ENCODE measurements at regions not wholly inside any gene's neighbourhood (a gene's known extent, or its start where the extent isn't known, plus 50 kb on each side); places are given as distances from the start of the nearest gene placed in this dataset.
"Not testable (repeated sequence)": the region's sequence is repeated elsewhere in the genome, so short reads cannot be mapped to it uniquely, and the experiment has no call there.

- Histone ChIP-seq H3K4me1 (ENCODE audit: insufficient read depth, low read length) (no peaks in the 10 kb centered on the region), H3K27me3 (ENCODE audit: insufficient read depth, low read length) (no peaks in the 10 kb centered on the region), H2AFZ (ENCODE audit: low read depth, low read length) (no peak overlapping the region), H3K9me3 (ENCODE audit: low read length) (no peaks in the 10 kb centered on the region), H3K36me3 (ENCODE audit: insufficient read depth, low read length) (no peaks in the 10 kb centered on the region), H3K4me3 (ENCODE audit: low read length) (no peak overlapping the region)
Observed at GRCh38 chr5:156037151-156037909, 289.6 kb upstream of the SGCD start.

DNA sequence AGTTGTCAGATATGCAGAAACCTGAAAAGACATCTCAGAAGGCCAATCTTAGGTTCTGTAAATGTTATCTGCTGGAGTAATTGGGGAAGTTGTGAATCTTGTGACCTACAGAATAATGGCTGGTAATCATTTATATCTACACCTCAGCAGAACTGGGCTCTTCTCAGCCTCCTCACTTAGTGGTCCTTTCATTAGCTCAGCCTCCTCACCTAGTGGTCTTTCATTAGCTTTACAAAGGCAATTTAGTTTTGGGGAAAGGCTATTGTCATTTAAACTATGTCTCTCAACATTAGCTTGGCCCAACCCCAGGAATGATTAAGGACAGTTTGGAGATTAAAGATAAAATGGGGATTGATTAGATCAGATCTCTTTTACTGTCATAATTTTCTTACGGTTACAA, 284.2 kb upstream of the SGCD start:
- Histone ChIP-seq H2AFZ (ENCODE audit: low read depth, low read length) (no peak overlapping the region), H3K9me3 (ENCODE audit: low read length) (no peaks in the 10 kb centered on the region), H3K36me3 (ENCODE audit: insufficient read depth, low read length) (no peaks in the 10 kb centered on the region), H3K4me1 (ENCODE audit: insufficient read depth, low read length) (no peaks in the 10 kb centered on the region), H3K4me3 (ENCODE audit: low read length) (no peak overlapping the region), H3K27me3 (ENCODE audit: insufficient read depth, low read length) (no peaks in the 10 kb centered on the region)

- no peaks in the 10 kb centered on the region for H3K27me3 ChIP-seq (ENCODE audit: insufficient read depth, low read length)
- H3K36me3 ChIP-seq (ENCODE audit: insufficient read depth, low read length) = no peaks in the 10 kb centered on the region
- no peaks in the 10 kb centered on the region for H3K4me1 ChIP-seq (ENCODE audit: insufficient read depth, low read length)
- H2AFZ ChIP-seq (ENCODE audit: low read depth, low read length) = no peak overlapping the region
- H3K9me3 ChIP-seq (ENCODE audit: low read length) = no peaks in the 10 kb centered on the region
- H3K4me3 ChIP-seq (ENCODE audit: low read length) = no peak overlapping the region
Observed at GRCh38 chr5:156043351-156043750, 283.6 kb upstream of the SGCD start.

DNA sequence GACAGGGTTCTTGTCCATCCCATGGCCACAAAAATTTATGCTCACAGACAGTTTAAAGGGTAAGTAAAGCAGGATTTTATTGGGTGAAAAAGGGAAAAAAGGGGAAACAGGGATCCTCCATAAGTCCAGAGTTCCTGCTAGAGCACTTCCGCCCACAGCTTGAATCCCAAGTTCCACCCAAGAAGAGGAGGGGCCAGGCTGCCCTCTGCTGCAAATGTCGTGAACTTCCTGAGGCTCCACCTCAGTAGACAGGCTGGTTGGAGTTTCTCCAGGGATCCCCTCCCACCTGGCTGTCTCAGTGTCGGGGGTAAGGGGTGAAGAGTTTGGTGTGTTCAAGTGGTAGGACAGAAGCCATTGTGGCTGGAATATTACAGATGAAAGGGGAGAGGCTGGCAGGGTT, 275.0 kb upstream of the SGCD start:
- no peaks in the 10 kb centered on the region for H3K9me3 ChIP-seq (ENCODE audit: low read length)
- no peaks in the 10 kb centered on the region for H3K36me3 ChIP-seq (ENCODE audit: insufficient read depth, low read length)
- H3K27me3 ChIP-seq (ENCODE audit: insufficient read depth, low read length) = no peaks in the 10 kb centered on the region
- no peak overlapping the region for H3K4me3 ChIP-seq (ENCODE audit: low read length)
- H2AFZ ChIP-seq (ENCODE audit: low read depth, low read length) = no peak overlapping the region
- no peaks in the 10 kb centered on the region for H3K4me1 ChIP-seq (ENCODE audit: insufficient read depth, low read length)

DNA sequence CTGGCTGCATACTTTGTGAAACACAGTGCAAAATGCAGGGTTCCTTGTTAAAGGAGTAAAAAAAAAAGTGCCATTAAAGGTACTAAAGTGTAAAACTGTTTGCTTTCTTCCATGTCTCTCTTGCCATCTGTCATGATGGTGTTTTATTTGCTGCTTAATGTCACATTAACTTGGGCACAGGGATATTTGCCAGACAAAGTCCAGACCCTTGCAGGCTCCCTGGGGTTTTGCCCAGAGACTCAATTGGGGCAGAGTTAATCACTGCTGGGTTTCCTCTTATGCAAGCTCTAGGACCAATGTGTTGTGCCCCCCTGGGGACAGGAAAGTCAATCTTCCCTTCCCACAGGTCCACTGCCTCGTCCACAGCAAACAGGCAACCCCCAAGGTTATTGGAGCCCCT, 274.3 kb upstream of the SGCD start:
- Histone ChIP-seq H2AFZ (ENCODE audit: low read depth, low read length) (no peak overlapping the region), H3K36me3 (ENCODE audit: insufficient read depth, low read length) (no peaks in the 10 kb centered on the region), H3K4me3 (ENCODE audit: low read length) (no peak overlapping the region), H3K9me3 (ENCODE audit: low read length) (no peaks in the 10 kb centered on the region), H3K27me3 (ENCODE audit: insufficient read depth, low read length) (no peaks in the 10 kb centered on the region), H3K4me1 (ENCODE audit: insufficient read depth, low read length) (no peaks in the 10 kb centered on the region)

DNA sequence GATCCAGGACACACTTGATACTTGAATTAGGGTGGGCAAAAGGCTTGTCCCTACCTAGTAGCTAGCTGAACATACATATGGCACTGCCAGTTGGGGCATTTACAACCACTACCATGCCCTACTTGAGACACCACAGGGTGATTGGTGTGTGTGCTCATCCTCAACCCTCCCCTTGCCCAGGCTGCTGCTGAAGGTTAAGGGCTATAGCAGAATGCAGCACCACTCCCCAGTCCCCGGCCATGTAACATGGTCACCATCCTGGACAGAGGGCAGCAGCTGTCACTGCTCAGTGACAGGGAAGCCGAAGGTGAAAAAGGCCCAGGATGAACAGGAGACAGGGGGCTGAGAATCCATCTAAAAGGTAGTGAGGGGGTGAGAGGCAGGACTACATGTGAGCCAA, 273.9 kb upstream of the SGCD start:
- H3K36me3 ChIP-seq (ENCODE audit: insufficient read depth, low read length) = no peaks in the 10 kb centered on the region
- H3K9me3 ChIP-seq (ENCODE audit: low read length) = no peaks in the 10 kb centered on the region
- no peaks in the 10 kb centered on the region for H3K27me3 ChIP-seq (ENCODE audit: insufficient read depth, low read length)
- no peak overlapping the region for H3K4me3 ChIP-seq (ENCODE audit: low read length)
- H3K4me1 ChIP-seq (ENCODE audit: insufficient read depth, low read length) = no peaks in the 10 kb centered on the region
- H2AFZ ChIP-seq (ENCODE audit: low read depth, low read length) = no peak overlapping the region

DNA sequence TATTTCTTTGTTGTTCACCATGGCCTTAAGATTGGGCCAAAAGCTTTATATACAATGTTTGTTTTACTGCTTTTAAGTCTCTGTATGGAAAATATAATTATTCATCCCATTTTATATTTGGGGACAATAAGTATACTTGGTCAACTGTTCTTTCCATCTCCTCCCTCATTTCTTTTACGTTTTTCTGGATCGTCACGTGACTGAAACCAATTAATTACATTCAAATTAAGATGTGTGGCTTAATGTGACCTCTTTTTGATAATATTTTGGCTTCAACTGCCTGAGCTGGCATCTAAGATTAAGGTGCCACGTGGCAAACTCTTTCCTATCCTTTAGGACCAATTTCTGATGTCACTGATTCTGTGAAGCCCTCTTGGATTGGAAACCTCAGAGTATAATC, 250.1 kb upstream of the SGCD start:
- no peak overlapping the region for H2AFZ ChIP-seq (ENCODE audit: low read depth, low read length)

DNA sequence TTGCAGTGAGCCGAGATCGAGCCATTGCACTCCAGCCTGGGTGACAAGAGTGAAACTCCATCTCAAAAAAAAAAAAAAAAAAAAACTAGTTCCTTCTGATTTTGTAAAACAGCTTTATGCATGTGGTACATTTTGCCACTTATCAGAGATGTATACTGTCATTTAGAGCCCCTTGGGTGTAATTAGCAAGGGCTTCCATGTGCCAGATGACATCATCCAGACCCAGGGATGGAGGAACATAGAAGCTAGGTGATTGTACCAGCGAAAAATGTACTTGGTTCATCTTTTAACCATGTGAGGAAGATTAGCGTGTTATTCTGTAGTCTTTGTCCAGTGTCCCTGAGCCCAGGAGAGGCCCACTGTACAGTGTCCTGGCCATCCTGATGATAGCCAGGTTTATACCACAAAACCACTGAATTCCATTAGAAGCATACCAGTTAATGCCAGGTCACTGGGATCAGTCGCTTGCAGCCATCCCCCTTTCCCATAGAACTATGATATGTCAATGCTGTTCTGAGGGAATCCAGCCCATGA, 239.3 kb upstream of the SGCD start:
- Histone ChIP-seq H3K36me3 (ENCODE audit: insufficient read depth, low read length) (no peaks in the 10 kb centered on the region), H2AFZ (ENCODE audit: low read depth, low read length) (no peak overlapping the region), H3K4me3 (ENCODE audit: low read length) (no peak overlapping the region), H3K27me3 (ENCODE audit: insufficient read depth, low read length) (no peaks in the 10 kb centered on the region), H3K4me1 (ENCODE audit: insufficient read depth, low read length) (no peaks in the 10 kb centered on the region), H3K9me3 (ENCODE audit: low read length) (no peaks in the 10 kb centered on the region)

More for the DNA sequence above, 250.1 kb upstream of the SGCD start:
- Histone ChIP-seq H3K4me1 (ENCODE audit: insufficient read depth, low read length) (no peaks in the 10 kb centered on the region), H3K4me3 (ENCODE audit: low read length) (no peak overlapping the region), H3K36me3 (ENCODE audit: insufficient read depth, low read length) (no peaks in the 10 kb centered on the region), H3K9me3 (ENCODE audit: low read length) (no peaks in the 10 kb centered on the region), H3K27me3 (ENCODE audit: insufficient read depth, low read length) (no peaks in the 10 kb centered on the region)

- not testable (repeated sequence) for H3K4me3 ChIP-seq (ENCODE audit: low read length); H3K27me3 ChIP-seq (ENCODE audit: insufficient read depth, low read length); H3K9me3 ChIP-seq (ENCODE audit: low read length); H3K36me3 ChIP-seq (ENCODE audit: insufficient read depth, low read length); H2AFZ ChIP-seq (ENCODE audit: low read depth, low read length); H3K4me1 ChIP-seq (ENCODE audit: insufficient read depth, low read length)
Observed at GRCh38 chr5:156089955-156090940, 236.7 kb upstream of the SGCD start.

- Histone ChIP-seq H3K27me3 (ENCODE audit: insufficient read depth, low read length) (no peaks in the 10 kb centered on the region), H3K4me3 (ENCODE audit: low read length) (no peak overlapping the region), H3K4me1 (ENCODE audit: insufficient read depth, low read length) (no peaks in the 10 kb centered on the region), H2AFZ (ENCODE audit: low read depth, low read length) (no peak overlapping the region), H3K9me3 (ENCODE audit: low read length) (no peaks in the 10 kb centered on the region), H3K36me3 (ENCODE audit: insufficient read depth, low read length) (no peaks in the 10 kb centered on the region)
Observed at GRCh38 chr5:156093024-156093423, 233.9 kb upstream of the SGCD start.

GRCh38 chr5:156094001-156094400, 233.0 kb upstream of the SGCD start:
- Histone ChIP-seq H3K36me3 (ENCODE audit: insufficient read depth, low read length) (no peaks in the 10 kb centered on the region), H3K9me3 (ENCODE audit: low read length) (no peaks in the 10 kb centered on the region), H3K4me1 (ENCODE audit: insufficient read depth, low read length) (no peaks in the 10 kb centered on the region), H2AFZ (ENCODE audit: low read depth, low read length) (no peak overlapping the region), H3K27me3 (ENCODE audit: insufficient read depth, low read length) (no peaks in the 10 kb centered on the region), H3K4me3 (ENCODE audit: low read length) (no peak overlapping the region)

DNA sequence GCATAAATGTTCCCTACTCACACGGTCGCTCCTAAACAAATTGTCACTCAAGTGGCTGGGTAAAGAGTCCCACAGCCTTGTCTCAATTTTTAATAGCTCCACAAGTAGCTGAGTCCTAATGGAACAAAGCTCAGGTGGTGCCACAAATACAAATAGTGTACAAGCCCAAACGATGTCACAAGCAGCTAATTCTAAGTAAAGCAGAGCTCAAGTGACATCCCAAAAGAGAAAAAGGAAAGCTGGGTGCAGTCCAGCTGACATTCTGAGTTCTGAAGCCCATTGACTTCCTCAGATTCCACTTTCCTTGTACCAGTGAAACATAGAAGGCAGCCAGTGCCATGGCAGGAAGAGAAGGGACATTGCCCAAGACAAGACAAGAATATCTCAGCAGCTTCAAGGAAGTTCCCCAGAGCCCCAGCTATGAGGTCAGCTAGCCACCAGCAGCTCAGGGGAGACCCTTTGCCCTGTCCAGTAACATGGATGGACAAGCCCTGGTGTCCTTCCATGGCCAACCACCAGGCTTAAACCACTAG, 231.2 kb upstream of the SGCD start:
- Histone ChIP-seq H3K4me3 (ENCODE audit: low read length) (no peak overlapping the region), H3K9me3 (ENCODE audit: low read length) (no peaks in the 10 kb centered on the region), H2AFZ (ENCODE audit: low read depth, low read length) (no peak overlapping the region), H3K4me1 (ENCODE audit: insufficient read depth, low read length) (no peaks in the 10 kb centered on the region), H3K36me3 (ENCODE audit: insufficient read depth, low read length) (no peaks in the 10 kb centered on the region), H3K27me3 (ENCODE audit: insufficient read depth, low read length) (no peaks in the 10 kb centered on the region)

- no peak overlapping the region for H3K4me3 ChIP-seq (ENCODE audit: low read length)
- H3K9me3 ChIP-seq (ENCODE audit: low read length) = no peaks in the 10 kb centered on the region
- H3K36me3 ChIP-seq (ENCODE audit: insufficient read depth, low read length) = no peaks in the 10 kb centered on the region
- H3K27me3 ChIP-seq (ENCODE audit: insufficient read depth, low read length) = no peaks in the 10 kb centered on the region
- no peaks in the 10 kb centered on the region for H3K4me1 ChIP-seq (ENCODE audit: insufficient read depth, low read length)
- H2AFZ ChIP-seq (ENCODE audit: low read depth, low read length) = no peak overlapping the region
Observed at GRCh38 chr5:156096259-156096658, 230.7 kb upstream of the SGCD start.
